ENCODE measurements at regions not wholly inside any gene's neighbourhood (a gene's known extent, or its start where the extent isn't known, plus 50 kb on each side); places are given as distances from the start of the nearest gene placed in this dataset.

DNA sequence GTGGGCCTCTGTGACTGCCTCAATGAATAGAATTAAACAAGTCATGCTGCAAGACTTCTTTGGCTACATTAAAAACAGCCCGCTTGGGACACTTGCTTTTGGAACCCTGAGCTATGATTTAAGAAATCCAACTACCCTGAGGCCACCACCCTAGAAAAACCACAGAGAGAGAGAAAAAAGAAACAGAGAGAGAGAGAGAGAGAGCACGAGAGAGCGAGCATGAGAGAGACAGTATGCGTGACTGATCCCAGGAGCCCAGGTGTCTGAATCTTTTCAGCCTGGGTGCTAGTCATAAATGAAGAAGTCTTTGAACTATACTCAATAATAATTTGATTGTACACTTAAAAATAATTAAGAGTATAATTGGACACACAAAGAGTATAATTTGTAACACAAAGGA lies 123.1 kb upstream of the FREM1 start:
- no peak for DNase-seq (ENCODE audit: low spot score)
- TF ChIP-seq RXRA (IDR thresholded peaks at IDR 0.05) (no peak), JUND (IDR thresholded peaks at IDR 0.05) (no peak), GABPA (IDR thresholded peaks at IDR 0.05 in 1 of 2, conservative IDR thresholded peaks at IDR 0.05 in 1 of 2) (no peak), NR2F2 (IDR thresholded peaks at IDR 0.05) (no peak), EGR1 (IDR thresholded peaks at IDR 0.05; ENCODE audit: low read depth in 2 of 2) (no peak), YY1 (IDR thresholded peaks at IDR 0.05) (no peak), FOXA1 (IDR thresholded peaks at IDR 0.05) (no peak)
- TF ChIP-seq, protein P1, sequence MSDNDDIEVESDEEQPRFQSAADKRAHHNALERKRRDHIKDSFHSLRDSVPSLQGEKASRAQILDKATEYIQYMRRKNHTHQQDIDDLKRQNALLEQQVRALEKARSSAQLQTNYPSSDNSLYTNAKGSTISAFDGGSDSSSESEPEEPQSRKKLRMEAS (IDR thresholded peaks at IDR 0.05): no peak
- TF ChIP-seq, protein P2, sequence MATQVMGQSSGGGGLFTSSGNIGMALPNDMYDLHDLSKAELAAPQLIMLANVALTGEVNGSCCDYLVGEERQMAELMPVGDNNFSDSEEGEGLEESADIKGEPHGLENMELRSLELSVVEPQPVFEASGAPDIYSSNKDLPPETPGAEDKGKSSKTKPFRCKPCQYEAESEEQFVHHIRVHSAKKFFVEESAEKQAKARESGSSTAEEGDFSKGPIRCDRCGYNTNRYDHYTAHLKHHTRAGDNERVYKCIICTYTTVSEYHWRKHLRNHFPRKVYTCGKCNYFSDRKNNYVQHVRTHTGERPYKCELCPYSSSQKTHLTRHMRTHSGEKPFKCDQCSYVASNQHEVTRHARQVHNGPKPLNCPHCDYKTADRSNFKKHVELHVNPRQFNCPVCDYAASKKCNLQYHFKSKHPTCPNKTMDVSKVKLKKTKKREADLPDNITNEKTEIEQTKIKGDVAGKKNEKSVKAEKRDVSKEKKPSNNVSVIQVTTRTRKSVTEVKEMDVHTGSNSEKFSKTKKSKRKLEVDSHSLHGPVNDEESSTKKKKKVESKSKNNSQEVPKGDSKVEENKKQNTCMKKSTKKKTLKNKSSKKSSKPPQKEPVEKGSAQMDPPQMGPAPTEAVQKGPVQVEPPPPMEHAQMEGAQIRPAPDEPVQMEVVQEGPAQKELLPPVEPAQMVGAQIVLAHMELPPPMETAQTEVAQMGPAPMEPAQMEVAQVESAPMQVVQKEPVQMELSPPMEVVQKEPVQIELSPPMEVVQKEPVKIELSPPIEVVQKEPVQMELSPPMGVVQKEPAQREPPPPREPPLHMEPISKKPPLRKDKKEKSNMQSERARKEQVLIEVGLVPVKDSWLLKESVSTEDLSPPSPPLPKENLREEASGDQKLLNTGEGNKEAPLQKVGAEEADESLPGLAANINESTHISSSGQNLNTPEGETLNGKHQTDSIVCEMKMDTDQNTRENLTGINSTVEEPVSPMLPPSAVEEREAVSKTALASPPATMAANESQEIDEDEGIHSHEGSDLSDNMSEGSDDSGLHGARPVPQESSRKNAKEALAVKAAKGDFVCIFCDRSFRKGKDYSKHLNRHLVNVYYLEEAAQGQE (IDR thresholded peaks at IDR 0.05): no peak
- H3K36me3 ChIP-seq (ENCODE audit: control insufficient read depth in 4 of 4, insufficient read depth in 3 of 4, low read depth in 1 of 4, low read length in 3 of 4): no peaks in the 10 kb centered on the region
- H3K9me3 ChIP-seq (ENCODE audit: control insufficient read depth in 4 of 4, low read length in 3 of 4): no peaks in the 10 kb centered on the region
- H3K27ac ChIP-seq (ENCODE audit: low read depth in 1 of 2, low read length in 2 of 2): no peak overlapping the region
- H3K4me3 ChIP-seq (ENCODE audit: low read depth in 1 of 3, low read length in 3 of 3): no peak overlapping the region
- H3K27me3 ChIP-seq (ENCODE audit: control insufficient read depth in 4 of 4, insufficient read depth in 4 of 4, low read length in 3 of 4): no peaks in the 10 kb centered on the region
- WGBS: 94% methylated on average over 4 of the region's 4 CpGs
- H3K4me1 ChIP-seq (ENCODE audit: control insufficient read depth in 4 of 4, insufficient read depth in 4 of 4, low read length in 3 of 4): no peaks in the 10 kb centered on the region
- H3K9ac ChIP-seq (ENCODE audit: low read depth in 1 of 2, low read length in 2 of 2): no peak overlapping the region

DNA sequence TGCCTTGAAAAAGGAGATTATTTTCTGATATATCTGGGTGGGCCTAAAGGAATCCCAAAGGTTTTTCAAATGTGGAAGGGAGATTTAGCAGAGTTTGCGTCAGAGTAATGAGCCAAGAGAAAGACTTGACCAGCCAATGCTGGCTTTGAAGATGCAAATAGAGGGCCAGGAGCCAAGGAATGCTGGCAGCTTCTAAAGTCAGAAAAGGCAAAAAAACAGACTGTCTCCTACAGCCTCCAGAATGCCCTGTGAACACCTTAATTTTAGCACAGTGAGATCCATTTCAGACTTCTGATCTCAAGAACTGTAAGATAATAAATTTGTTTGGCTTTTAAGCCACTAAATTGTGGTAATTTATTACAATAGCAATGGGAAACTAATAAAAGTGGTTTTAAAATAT lies 122.6 kb upstream of the FREM1 start:
- no peak for DNase-seq (ENCODE audit: low spot score)
- Histone ChIP-seq H3K9ac (ENCODE audit: low read depth in 1 of 2, low read length in 2 of 2) (no peak overlapping the region), H3K36me3 (ENCODE audit: control insufficient read depth in 4 of 4, insufficient read depth in 3 of 4, low read depth in 1 of 4, low read length in 3 of 4) (no peaks in the 10 kb centered on the region), H3K4me3 (ENCODE audit: low read depth in 1 of 3, low read length in 3 of 3) (no peak overlapping the region), H3K4me1 (ENCODE audit: control insufficient read depth in 4 of 4, insufficient read depth in 4 of 4, low read length in 3 of 4) (no peaks in the 10 kb centered on the region), H3K9me3 (ENCODE audit: control insufficient read depth in 4 of 4, low read length in 3 of 4) (no peaks in the 10 kb centered on the region), H3K27ac (ENCODE audit: low read depth in 1 of 2, low read length in 2 of 2) (no peak overlapping the region), H3K27me3 (ENCODE audit: control insufficient read depth in 4 of 4, insufficient read depth in 4 of 4, low read length in 3 of 4) (no peaks in the 10 kb centered on the region)
- 93% methylated on average over 1 of the region's 1 CpG for WGBS
- no peak for TF ChIP-seq GABPA (IDR thresholded peaks at IDR 0.05 in 1 of 2, conservative IDR thresholded peaks at IDR 0.05 in 1 of 2)
- TF ChIP-seq YY1 (IDR thresholded peaks at IDR 0.05): no peak
- TF ChIP-seq, protein P1 (IDR thresholded peaks at IDR 0.05): no peak
- TF ChIP-seq, protein P3, sequence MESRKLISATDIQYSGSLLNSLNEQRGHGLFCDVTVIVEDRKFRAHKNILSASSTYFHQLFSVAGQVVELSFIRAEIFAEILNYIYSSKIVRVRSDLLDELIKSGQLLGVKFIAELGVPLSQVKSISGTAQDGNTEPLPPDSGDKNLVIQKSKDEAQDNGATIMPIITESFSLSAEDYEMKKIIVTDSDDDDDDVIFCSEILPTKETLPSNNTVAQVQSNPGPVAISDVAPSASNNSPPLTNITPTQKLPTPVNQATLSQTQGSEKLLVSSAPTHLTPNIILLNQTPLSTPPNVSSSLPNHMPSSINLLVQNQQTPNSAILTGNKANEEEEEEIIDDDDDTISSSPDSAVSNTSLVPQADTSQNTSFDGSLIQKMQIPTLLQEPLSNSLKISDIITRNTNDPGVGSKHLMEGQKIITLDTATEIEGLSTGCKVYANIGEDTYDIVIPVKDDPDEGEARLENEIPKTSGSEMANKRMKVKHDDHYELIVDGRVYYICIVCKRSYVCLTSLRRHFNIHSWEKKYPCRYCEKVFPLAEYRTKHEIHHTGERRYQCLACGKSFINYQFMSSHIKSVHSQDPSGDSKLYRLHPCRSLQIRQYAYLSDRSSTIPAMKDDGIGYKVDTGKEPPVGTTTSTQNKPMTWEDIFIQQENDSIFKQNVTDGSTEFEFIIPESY (IDR thresholded peaks at IDR 0.05): no peak
- TF ChIP-seq TAF1 (conservative IDR thresholded peaks at IDR 0.05): no peak
- TF ChIP-seq JUND (IDR thresholded peaks at IDR 0.05): no peak
- TF ChIP-seq, protein P4, sequence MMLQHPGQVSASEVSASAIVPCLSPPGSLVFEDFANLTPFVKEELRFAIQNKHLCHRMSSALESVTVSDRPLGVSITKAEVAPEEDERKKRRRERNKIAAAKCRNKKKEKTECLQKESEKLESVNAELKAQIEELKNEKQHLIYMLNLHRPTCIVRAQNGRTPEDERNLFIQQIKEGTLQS (IDR thresholded peaks at IDR 0.05): no peak
- no peak for TF ChIP-seq RXRA (IDR thresholded peaks at IDR 0.05)
- TF ChIP-seq EGR1 (IDR thresholded peaks at IDR 0.05; ENCODE audit: low read depth in 2 of 2): no peak
- no peak for TF ChIP-seq HNF4A (conservative IDR thresholded peaks at IDR 0.05)
- no peak for TF ChIP-seq RAD21 (IDR thresholded peaks at IDR 0.05)
- no peak for TF ChIP-seq NR2F2 (IDR thresholded peaks at IDR 0.05)
- TF ChIP-seq HNF4G (IDR thresholded peaks at IDR 0.05): no peak
- TF ChIP-seq, protein P2 (IDR thresholded peaks at IDR 0.05): no peak
- TF ChIP-seq FOXA1 (IDR thresholded peaks at IDR 0.05): no peak
- TF ChIP-seq SP1 (IDR thresholded peaks at IDR 0.05): no peak
- no peak for TF ChIP-seq FOXA2 (IDR thresholded peaks at IDR 0.05)
- TF ChIP-seq, protein P5, sequence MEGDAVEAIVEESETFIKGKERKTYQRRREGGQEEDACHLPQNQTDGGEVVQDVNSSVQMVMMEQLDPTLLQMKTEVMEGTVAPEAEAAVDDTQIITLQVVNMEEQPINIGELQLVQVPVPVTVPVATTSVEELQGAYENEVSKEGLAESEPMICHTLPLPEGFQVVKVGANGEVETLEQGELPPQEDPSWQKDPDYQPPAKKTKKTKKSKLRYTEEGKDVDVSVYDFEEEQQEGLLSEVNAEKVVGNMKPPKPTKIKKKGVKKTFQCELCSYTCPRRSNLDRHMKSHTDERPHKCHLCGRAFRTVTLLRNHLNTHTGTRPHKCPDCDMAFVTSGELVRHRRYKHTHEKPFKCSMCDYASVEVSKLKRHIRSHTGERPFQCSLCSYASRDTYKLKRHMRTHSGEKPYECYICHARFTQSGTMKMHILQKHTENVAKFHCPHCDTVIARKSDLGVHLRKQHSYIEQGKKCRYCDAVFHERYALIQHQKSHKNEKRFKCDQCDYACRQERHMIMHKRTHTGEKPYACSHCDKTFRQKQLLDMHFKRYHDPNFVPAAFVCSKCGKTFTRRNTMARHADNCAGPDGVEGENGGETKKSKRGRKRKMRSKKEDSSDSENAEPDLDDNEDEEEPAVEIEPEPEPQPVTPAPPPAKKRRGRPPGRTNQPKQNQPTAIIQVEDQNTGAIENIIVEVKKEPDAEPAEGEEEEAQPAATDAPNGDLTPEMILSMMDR (IDR thresholded peaks at IDR 0.05; ENCODE audit: low read depth, low read length, missing input control): no peak

Measured in liver (tissue), 8 donors.